HG03571 (cell line): ENCODE measurements at regions not wholly inside any gene's neighbourhood (a gene's known extent, or its start where the extent isn't known, plus 50 kb on each side); places are given as distances from the start of the nearest gene placed in this dataset.

ENCODE experiments used
- ATAC-seq: cut with Tn5 transposase; IDR thresholded peaks from one replicate; pipeline ENCODE4 v1.9.1; 2021; ENCODE audit not compliant: unreplicated experiment

GRCh38 chr16:48836636-48837035 lies 226.7 kb upstream of the N4BP1 start:
- no peak for ATAC-seq

- ATAC-seq = no peak
Observed at GRCh38 chr16:48836067-48836466, 226.1 kb upstream of the N4BP1 start.

- ATAC-seq = no peak
Observed at GRCh38 chr16:48834576-48834975, 224.6 kb upstream of the N4BP1 start.

- no peak for ATAC-seq
Observed at GRCh38 chr16:48833461-48833860, 223.5 kb upstream of the N4BP1 start.

GRCh38 chr16:48831076-48831722 lies 221.2 kb upstream of the N4BP1 start:
- ATAC-seq = no peak

- ATAC-seq = no peak
Observed at GRCh38 chr16:48829336-48830310, 219.6 kb upstream of the N4BP1 start.

- ATAC-seq = no peak
Observed at GRCh38 chr16:48824271-48824670, 214.3 kb upstream of the N4BP1 start.

- ATAC-seq = no peak
Observed at GRCh38 chr16:48822431-48822830, 212.5 kb upstream of the N4BP1 start.

- no peak for ATAC-seq
Observed at GRCh38 chr16:48820379-48820778, 210.4 kb upstream of the N4BP1 start.

- no peak for ATAC-seq
Observed at GRCh38 chr16:48818257-48818656, 208.3 kb upstream of the N4BP1 start.

- no peak for ATAC-seq
Observed at GRCh38 chr16:48817032-48817431, 207.1 kb upstream of the N4BP1 start.

GRCh38 chr16:48816393-48816792 lies 206.4 kb upstream of the N4BP1 start:
- ATAC-seq = no peak

- no peak for ATAC-seq
Observed at GRCh38 chr16:48814994-48815393, 205.0 kb upstream of the N4BP1 start.

GRCh38 chr16:48813485-48813884 lies 203.5 kb upstream of the N4BP1 start:
- ATAC-seq = no peak

- ATAC-seq = no peak
Observed at GRCh38 chr16:48812856-48813255, 202.9 kb upstream of the N4BP1 start.

- ATAC-seq = no peak
Observed at GRCh38 chr16:48811478-48811877, 201.5 kb upstream of the N4BP1 start.

GRCh38 chr16:48810803-48811453 lies 200.9 kb upstream of the N4BP1 start:
- no peak for ATAC-seq

- ATAC-seq = no peak
Observed at GRCh38 chr16:48810436-48810802, 200.4 kb upstream of the N4BP1 start.

GRCh38 chr16:48790151-48790550 lies 180.2 kb upstream of the N4BP1 start:
- no peak for ATAC-seq

GRCh38 chr16:48788475-48788874 lies 178.5 kb upstream of the N4BP1 start:
- no peak for ATAC-seq

GRCh38 chr16:48745541-48745940 lies 135.6 kb upstream of the N4BP1 start:
- ATAC-seq = no peak

- ATAC-seq = no peak
Observed at GRCh38 chr16:48740964-48741363, 131.0 kb upstream of the N4BP1 start.
